ENCODE measurements at regions not wholly inside any gene's neighbourhood (a gene's known extent, or its start where the extent isn't known, plus 50 kb on each side); places are given as distances from the start of the nearest gene placed in this dataset.

GRCh38 chr16:7097518-7097917, 235.1 kb upstream of the RBFOX1 start:
- no peak for DNase-seq (ENCODE audit: low read depth)

- DNase-seq (ENCODE audit: low read depth): no peak
Measured at GRCh38 chr16:7093511-7093910, 239.1 kb upstream of the RBFOX1 start.

- no peak for DNase-seq (ENCODE audit: low read depth)
Measured at GRCh38 chr16:7090628-7091115, 242.0 kb upstream of the RBFOX1 start.

GRCh38 chr16:7089751-7090150, 242.9 kb upstream of the RBFOX1 start:
- no peak for DNase-seq (ENCODE audit: low read depth)

- DNase-seq (ENCODE audit: low read depth): no peak
Measured at GRCh38 chr16:7088711-7089110, 243.9 kb upstream of the RBFOX1 start.

- DNase-seq (ENCODE audit: low read depth): no peak
Measured at GRCh38 chr16:7086822-7087616, 245.6 kb upstream of the RBFOX1 start.

GRCh38 chr16:7085776-7086175, 246.9 kb upstream of the RBFOX1 start:
- no peak for DNase-seq (ENCODE audit: low read depth)

- no peak for DNase-seq (ENCODE audit: low read depth)
Measured at GRCh38 chr16:7083096-7083495, 249.5 kb upstream of the RBFOX1 start.

GRCh38 chr16:7077636-7078035, 255.0 kb upstream of the RBFOX1 start:
- no peak for DNase-seq (ENCODE audit: low read depth)

GRCh38 chr16:7074715-7075114, 257.9 kb upstream of the RBFOX1 start:
- DNase-seq (ENCODE audit: low read depth): no peak

- DNase-seq (ENCODE audit: low read depth): no peak
Measured at GRCh38 chr16:7057458-7057857, 275.2 kb upstream of the RBFOX1 start.

- DNase-seq (ENCODE audit: low read depth): no peak
Measured at GRCh38 chr16:7055443-7055842, 277.2 kb upstream of the RBFOX1 start.

GRCh38 chr16:7051591-7052349, 280.9 kb upstream of the RBFOX1 start:
- no peak for DNase-seq (ENCODE audit: low read depth)

GRCh38 chr16:7044331-7044730, 288.3 kb upstream of the RBFOX1 start:
- DNase-seq (ENCODE audit: low read depth): no peak

GRCh38 chr16:7038475-7038874, 294.2 kb upstream of the RBFOX1 start:
- no peak for DNase-seq (ENCODE audit: low read depth)

- DNase-seq (ENCODE audit: low read depth): no peak
Measured at GRCh38 chr16:7037495-7037894, 295.1 kb upstream of the RBFOX1 start.

GRCh38 chr16:7031031-7031430, 301.6 kb upstream of the RBFOX1 start:
- DNase-seq (ENCODE audit: low read depth): no peak

GRCh38 chr16:7027401-7027800, 305.2 kb upstream of the RBFOX1 start:
- no peak for DNase-seq (ENCODE audit: low read depth)

- DNase-seq (ENCODE audit: low read depth): no peak
Measured at GRCh38 chr16:7026639-7027038, 306.0 kb upstream of the RBFOX1 start.

- no peak for DNase-seq (ENCODE audit: low read depth)
Measured at GRCh38 chr16:7025616-7026190, 306.9 kb upstream of the RBFOX1 start.

- no peak for DNase-seq (ENCODE audit: low read depth)
Measured at GRCh38 chr16:7021653-7022275, 310.9 kb upstream of the RBFOX1 start.

- no peak for DNase-seq (ENCODE audit: low read depth)
Measured at GRCh38 chr16:7017006-7017662, 315.5 kb upstream of the RBFOX1 start.

All from stimulated activated CD8-positive, alpha-beta memory T cell treated with anti-CD3 and anti-CD28 coated beads, Interleukin-15, amount 100 ng/mL, for 24 hours (primary cell).